GM19328 (cell line): ENCODE measurements at regions not wholly inside any gene's neighbourhood (a gene's known extent, or its start where the extent isn't known, plus 50 kb on each side); places are given as distances from the start of the nearest gene placed in this dataset.
"Not testable (repeated sequence)": the region's sequence is repeated elsewhere in the genome, so short reads cannot be mapped to it uniquely, and the experiment has no call there.

Experiments
- ATAC-seq: cut with Tn5 transposase; IDR thresholded peaks from one replicate; pipeline ENCODE4 v1.9.1; 2021; ENCODE audit warnings: mild to moderate bottlenecking, moderate library complexity; ENCODE audit not compliant: unreplicated experiment

DNA sequence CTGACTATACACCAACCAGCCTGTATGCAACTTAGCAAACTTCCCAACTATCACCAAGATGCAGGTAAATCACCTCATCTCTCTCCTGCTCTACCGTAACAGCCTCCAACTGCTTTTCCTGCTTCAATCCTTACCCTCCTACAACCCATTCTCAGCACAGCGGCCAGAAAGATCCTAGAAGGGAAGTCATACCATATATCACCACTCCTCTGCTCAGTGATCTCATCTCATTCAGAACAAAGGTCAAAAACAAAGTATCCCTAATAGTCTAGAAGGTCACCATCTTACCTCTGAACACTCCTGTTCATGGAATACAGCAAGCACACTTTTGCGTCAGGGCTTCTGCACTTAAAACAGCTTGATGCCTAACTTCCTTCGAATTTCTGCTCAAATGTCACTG, 62.2 kb upstream of the RNF38 start:
- ATAC-seq, result no peak

- no peak for ATAC-seq
Measured at GRCh38 chr9:36461323-36461722, 61.3 kb upstream of the RNF38 start.

DNA sequence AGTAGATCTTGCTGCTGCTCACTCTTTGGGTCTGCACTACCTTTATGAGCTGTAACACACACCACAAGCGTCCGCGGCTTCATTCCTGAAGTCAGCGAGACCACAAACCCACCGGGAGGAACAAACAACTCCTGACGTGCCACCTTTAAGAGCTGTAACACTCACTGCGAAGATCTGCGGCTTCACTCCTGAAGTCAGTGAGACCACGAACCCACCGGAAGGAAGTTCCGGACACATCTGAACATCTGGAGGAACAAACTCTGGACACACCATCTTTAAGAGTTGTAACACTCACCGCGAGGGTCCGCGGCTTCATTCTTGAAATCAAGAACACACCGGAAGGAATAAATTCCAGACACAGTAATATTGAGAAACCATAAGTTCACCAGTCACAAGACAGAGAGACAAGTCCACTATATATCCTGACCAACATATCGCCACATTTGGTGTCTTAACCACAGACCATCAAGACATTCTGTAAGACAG, 58.4 kb upstream of the RNF38 start:
- ATAC-seq, result not testable (repeated sequence)

DNA sequence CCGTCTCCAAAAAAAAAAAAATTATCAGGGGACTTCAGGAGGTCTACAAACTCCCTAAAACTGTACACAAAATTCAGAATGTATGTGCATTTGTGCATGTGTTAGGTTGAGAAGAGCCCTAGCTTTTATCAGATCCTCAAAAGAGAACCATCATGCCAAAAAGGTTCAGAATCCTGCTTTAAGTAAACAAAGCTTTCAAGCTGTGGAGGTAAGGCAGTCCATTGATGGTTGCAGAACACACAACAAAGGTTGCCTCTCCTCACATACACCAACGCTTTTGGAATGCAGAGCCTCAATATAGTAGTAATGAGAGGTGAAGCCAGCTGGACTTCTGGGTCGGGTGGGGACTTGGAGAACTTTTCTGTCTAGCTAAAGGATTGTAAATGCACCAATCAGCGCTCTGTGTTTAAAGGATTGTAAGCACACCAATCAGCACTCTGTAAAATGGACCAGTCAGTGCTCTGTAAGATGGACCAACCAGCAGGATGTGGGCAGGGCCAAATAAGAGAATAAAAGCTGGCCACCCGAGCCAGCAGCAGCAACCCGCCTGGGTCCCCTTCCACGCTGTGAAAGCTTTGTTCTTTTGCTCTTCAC, 57.9 kb upstream of the RNF38 start:
- ATAC-seq, result no peak

- ATAC-seq, result no peak
Measured at GRCh38 chr9:36456480-36457065, 56.5 kb upstream of the RNF38 start.

DNA sequence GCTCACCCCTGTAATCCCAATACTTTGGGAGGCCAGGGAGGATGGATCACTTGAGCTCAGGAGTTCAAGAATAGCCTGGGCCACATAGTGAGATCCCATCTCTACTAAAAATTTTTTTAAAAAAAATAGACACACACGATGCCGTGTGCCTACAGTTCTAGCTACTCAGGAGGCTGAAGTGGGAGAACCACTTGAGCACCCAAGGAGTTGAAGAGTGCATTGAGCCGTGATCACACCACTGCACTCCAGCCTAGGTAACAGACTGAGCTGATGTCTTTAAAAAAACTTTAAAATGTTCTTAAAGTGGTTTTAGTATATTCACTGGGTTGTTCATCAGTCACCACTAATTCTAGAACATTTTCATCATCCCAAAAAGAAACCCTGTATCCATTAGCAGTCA, 51.9 kb upstream of the RNF38 start:
- ATAC-seq, result no peak

DNA sequence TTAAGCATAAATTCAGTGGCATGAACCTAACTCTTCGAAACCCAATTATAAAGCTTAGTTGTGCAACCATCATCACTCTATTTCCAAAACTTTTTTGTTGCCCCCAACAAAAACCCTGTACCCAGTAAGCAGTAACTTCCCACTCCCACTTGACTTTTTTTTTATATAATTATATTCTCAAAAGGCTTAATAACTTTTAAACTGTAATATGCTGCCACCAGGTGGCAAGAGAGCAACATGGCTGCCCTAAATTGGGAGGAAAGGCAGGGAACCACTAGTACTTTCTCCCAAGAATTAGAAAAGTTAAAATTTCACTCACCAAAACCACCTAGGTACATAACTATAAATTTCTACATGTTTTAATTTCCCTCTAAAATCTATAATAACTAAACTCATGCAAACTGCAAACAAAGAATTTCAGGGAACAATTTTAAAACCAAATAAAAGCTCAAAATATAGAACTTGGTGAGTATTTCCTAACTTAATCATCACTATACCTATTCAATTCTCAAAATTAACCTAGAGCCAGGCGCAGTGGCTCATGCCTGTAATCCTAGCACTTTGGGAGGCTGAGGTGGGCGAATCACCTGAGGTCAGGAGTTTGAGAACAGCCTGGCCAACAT, 50.2 kb upstream of the RNF38 start:
- no peak for ATAC-seq
